IPS-NIHi11 (cell line): ENCODE measurements at regions not wholly inside any gene's neighbourhood (a gene's known extent, or its start where the extent isn't known, plus 50 kb on each side); places are given as distances from the start of the nearest gene placed in this dataset.
"Not testable (repeated sequence)": the region's sequence is repeated elsewhere in the genome, so short reads cannot be mapped to it uniquely, and the experiment has no call there.

Experiments
- DNase-seq: peaks from one replicate; pipeline ENCODE4 v3.0.0; 2012; ENCODE audit warnings: mixed read lengths, low spot score

GRCh38 chr21:14826630-14827029, 238.2 kb downstream of the NRIP1 start:
- no peak for DNase-seq

- DNase-seq: no peak
Measured at GRCh38 chr21:14825514-14825974, 239.3 kb downstream of the NRIP1 start.

GRCh38 chr21:14824126-14824525, 240.7 kb downstream of the NRIP1 start:
- no peak for DNase-seq

- no peak for DNase-seq
Measured at GRCh38 chr21:14817311-14817710, 247.5 kb downstream of the NRIP1 start.

- no peak for DNase-seq
Measured at GRCh38 chr21:14814991-14815390, 249.8 kb downstream of the NRIP1 start.

- DNase-seq: no peak
Measured at GRCh38 chr21:14814282-14814681, 250.5 kb downstream of the NRIP1 start.

GRCh38 chr21:14804170-14804569, 258.1 kb upstream of the SAMSN1 start:
- DNase-seq: not testable (repeated sequence)

GRCh38 chr21:14797543-14797942, 251.4 kb upstream of the SAMSN1 start:
- no peak for DNase-seq

- no peak for DNase-seq
Measured at GRCh38 chr21:14787312-14787711, 241.2 kb upstream of the SAMSN1 start.

GRCh38 chr21:14785679-14786078, 239.6 kb upstream of the SAMSN1 start:
- DNase-seq: no peak

GRCh38 chr21:14773777-14774345, 227.7 kb upstream of the SAMSN1 start:
- peak; percentile 65 for DNase-seq

- DNase-seq: no peak
Measured at GRCh38 chr21:14771593-14771992, 225.5 kb upstream of the SAMSN1 start.

- no peak for DNase-seq
Measured at GRCh38 chr21:14768042-14768441, 221.9 kb upstream of the SAMSN1 start.

- no peak for DNase-seq
Measured at GRCh38 chr21:14767192-14767852, 221.2 kb upstream of the SAMSN1 start.

GRCh38 chr21:14766241-14766640, 220.1 kb upstream of the SAMSN1 start:
- peak; percentile 37 for DNase-seq

- DNase-seq: no peak
Measured at GRCh38 chr21:14763695-14764064, 217.6 kb upstream of the SAMSN1 start.

- no peak for DNase-seq
Measured at GRCh38 chr21:14762734-14763694, 216.9 kb upstream of the SAMSN1 start.

GRCh38 chr21:14762327-14762726, 216.2 kb upstream of the SAMSN1 start:
- DNase-seq: no peak

GRCh38 chr21:14759285-14759684, 213.2 kb upstream of the SAMSN1 start:
- DNase-seq: no peak

GRCh38 chr21:14758849-14759248, 212.7 kb upstream of the SAMSN1 start:
- no peak for DNase-seq

- DNase-seq: no peak
Measured at GRCh38 chr21:14757533-14758327, 211.6 kb upstream of the SAMSN1 start.

GRCh38 chr21:14755086-14755485, 209.0 kb upstream of the SAMSN1 start:
- DNase-seq: no peak
